ENCODE measurements at regions not wholly inside any gene's neighbourhood (a gene's known extent, or its start where the extent isn't known, plus 50 kb on each side); places are given as distances from the start of the nearest gene placed in this dataset.

DNA sequence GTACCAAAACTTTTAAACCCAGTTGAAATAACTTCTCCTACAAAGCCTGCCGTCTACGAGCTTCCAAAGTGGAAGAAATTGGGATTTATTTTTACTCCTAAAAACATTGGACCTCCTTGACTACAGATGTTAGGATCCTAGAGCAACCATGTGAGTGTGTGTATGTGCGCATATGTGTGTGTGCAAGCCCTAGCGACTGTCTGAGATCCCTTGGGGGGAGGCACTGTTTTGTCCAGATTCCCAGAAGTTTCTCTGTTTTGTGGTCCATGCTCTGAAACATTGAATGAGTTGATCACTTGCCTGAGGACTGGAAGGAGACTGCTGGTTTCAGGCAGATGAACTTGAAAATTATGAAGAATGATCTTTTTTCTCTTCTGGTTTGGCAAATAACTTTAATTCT is 312.3 kb upstream of the ZNF32 start:
- 26% methylated on average over 4 of the region's 4 CpGs for WGBS (ENCODE audit: missing lambda C conversion rate)
- ChIA-PET CTCF (no interaction called here), POLR2A (no interaction called here)
- FAIRE-seq: no peak
- no peak overlapping the region for H3K4me2 ChIP-seq
- H3K4me1 ChIP-seq: no peaks in the 10 kb centered on the region
- ATAC-seq: no peak
- DNase-seq (ENCODE audit: low read depth in 1 of 2, low spot score in 1 of 2): no peak
- no peaks in the 10 kb centered on the region for H3K9me3 ChIP-seq
- TF ChIP-seq, protein P1, sequence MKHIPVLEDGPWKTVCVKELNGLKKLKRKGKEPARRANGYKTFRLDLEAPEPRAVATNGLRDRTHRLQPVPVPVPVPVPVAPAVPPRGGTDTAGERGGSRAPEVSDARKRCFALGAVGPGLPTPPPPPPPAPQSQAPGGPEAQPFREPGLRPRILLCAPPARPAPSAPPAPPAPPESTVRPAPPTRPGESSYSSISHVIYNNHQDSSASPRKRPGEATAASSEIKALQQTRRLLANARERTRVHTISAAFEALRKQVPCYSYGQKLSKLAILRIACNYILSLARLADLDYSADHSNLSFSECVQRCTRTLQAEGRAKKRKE (CRISPR knock-in tag; IDR thresholded peaks at IDR 0.05; ENCODE audit: low read depth): no peak
- TF ChIP-seq RNF2 (IDR thresholded peaks at IDR 0.05; ENCODE audit: borderline replicate concordance, low read depth): no peak
- TF ChIP-seq FOSB (CRISPR knock-in tag; IDR thresholded peaks at IDR 0.05): no peak
- TF ChIP-seq PHF8 (IDR thresholded peaks at IDR 0.05; ENCODE audit: borderline replicate concordance, low read depth): no peak
- TF ChIP-seq ZNF302 (CRISPR knock-in tag; IDR thresholded peaks at IDR 0.05): no peak
- H3K4me3 ChIP-seq: no peak overlapping the region
- H3K27ac ChIP-seq: no peak overlapping the region

- no peak for TF ChIP-seq ZNF302 (CRISPR knock-in tag; IDR thresholded peaks at IDR 0.05)
- no peak for TF ChIP-seq FOSB (CRISPR knock-in tag; IDR thresholded peaks at IDR 0.05)
- no peak for TF ChIP-seq ZSCAN20 (CRISPR knock-in tag; IDR thresholded peaks at IDR 0.05)
- TF ChIP-seq HMGXB4 (CRISPR knock-in tag; IDR thresholded peaks at IDR 0.05; ENCODE audit: borderline replicate concordance): no peak
- Histone ChIP-seq H3K4me3 (no peak overlapping the region), H3K4me1 (no peaks in the 10 kb centered on the region), H3K4me2 (no peak overlapping the region), H3K9me3 (no peaks in the 10 kb centered on the region), H3K27ac (no peak overlapping the region)
- 47% methylated on average over 4 of the region's 4 CpGs for WGBS (ENCODE audit: missing lambda C conversion rate)
- no peak for FAIRE-seq
- ATAC-seq: no peak
- ChIA-PET CTCF (no interaction called here), POLR2A (no interaction called here)
- no peak for DNase-seq (ENCODE audit: low read depth in 1 of 2, low spot score in 1 of 2)
These were observed 311.8 kb upstream of the ZNF32 start for GRCh38 chr10:43960477-43960876.

- WGBS (ENCODE audit: missing lambda C conversion rate): 0% methylated on average over 2 of the region's 2 CpGs
- H3K9me3 ChIP-seq: no peaks in the 10 kb centered on the region
These were observed 311.4 kb upstream of the ZNF32 start for GRCh38 chr10:43960135-43960415.

DNA sequence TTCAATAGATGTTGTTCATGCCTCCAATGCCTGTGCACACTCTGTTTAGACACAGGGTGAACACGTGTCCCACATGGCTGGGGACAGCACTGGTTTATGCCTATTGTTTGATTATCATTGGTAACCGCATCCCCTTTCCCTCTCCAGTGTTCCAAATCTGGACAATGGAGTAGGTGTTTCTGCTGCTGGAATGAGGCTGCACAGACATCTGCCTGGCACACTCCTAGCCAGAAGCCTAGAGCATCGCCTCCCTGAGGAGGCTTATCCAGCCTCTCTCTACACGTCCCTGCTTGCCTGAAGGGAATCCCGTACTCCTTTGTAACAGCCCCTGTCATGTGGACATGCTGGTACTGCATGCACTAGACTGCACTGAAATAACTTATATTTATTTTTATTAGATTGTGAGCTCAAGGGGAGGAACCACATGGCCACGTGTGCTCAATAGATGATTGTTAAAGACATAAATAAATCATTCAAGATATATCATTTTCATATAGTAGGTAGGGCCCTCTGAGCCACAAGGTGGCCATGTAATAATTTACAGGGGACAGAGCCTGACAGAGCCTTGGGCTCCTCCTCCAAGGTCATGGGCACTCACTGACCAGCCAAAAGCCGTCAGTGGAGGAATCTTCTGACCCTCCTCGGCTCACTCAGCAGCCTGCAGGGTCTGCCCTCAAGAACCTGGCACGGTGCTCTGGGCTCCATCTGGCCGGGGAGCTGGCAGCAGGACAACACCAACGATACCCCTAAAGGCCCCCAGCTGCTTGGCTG is 310.9 kb upstream of the ZNF32 start:
- Histone ChIP-seq H3K4me1 (no peaks in the 10 kb centered on the region), H3K27ac (no peak overlapping the region), H3K9me3 (no peaks in the 10 kb centered on the region), H3K4me3 (no peak overlapping the region), H3K4me2 (no peak overlapping the region)
- ChIA-PET POLR2A (no interaction called here), CTCF (no interaction called here)
- ATAC-seq: no peak
- DNase-seq (ENCODE audit: low read depth in 1 of 2, low spot score in 1 of 2): no peak
- WGBS (ENCODE audit: missing lambda C conversion rate): 9% methylated on average over 8 of the region's 11 CpGs
- no peak for FAIRE-seq
- TF ChIP-seq CBX2 (IDR thresholded peaks at IDR 0.05; ENCODE audit: borderline replicate concordance, low read depth) (no peak), FOSB (CRISPR knock-in tag; IDR thresholded peaks at IDR 0.05) (no peak), ZFP36 (IDR thresholded peaks at IDR 0.05; ENCODE audit: borderline replicate concordance, partially characterized antibody) (no peak), TFCP2L1 (CRISPR knock-in tag; IDR thresholded peaks at IDR 0.05) (no peak), MAFK (IDR thresholded peaks at IDR 0.05; ENCODE audit: partially characterized antibody) (no peak), BCL3 (IDR thresholded peaks at IDR 0.05) (no peak), RARB (CRISPR knock-in tag; IDR thresholded peaks at IDR 0.05) (no peak), CEBPB (IDR thresholded peaks at IDR 0.05) (no peak), PHF8 (IDR thresholded peaks at IDR 0.05; ENCODE audit: borderline replicate concordance, low read depth) (no peak), NFE2L2 (conservative IDR thresholded peaks at IDR 0.05; ENCODE audit: low read length) (no peak)
- TF ChIP-seq, protein P2, sequence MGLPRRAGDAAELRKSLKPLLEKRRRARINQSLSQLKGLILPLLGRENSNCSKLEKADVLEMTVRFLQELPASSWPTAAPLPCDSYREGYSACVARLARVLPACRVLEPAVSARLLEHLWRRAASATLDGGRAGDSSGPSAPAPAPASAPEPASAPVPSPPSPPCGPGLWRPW (IDR thresholded peaks at IDR 0.05): no peak

More at GRCh38 chr10:43960135-43960415, 311.4 kb upstream of the ZNF32 start:
- ATAC-seq (no peak), DNase-seq (ENCODE audit: low read depth in 1 of 2, low spot score in 1 of 2) (no peak), FAIRE-seq (no peak)
- ChIA-PET POLR2A (no interaction called here), CTCF (no interaction called here)
- H3K27ac ChIP-seq: no peak overlapping the region
- no peaks in the 10 kb centered on the region for H3K4me1 ChIP-seq
- TF ChIP-seq PHF8 (IDR thresholded peaks at IDR 0.05; ENCODE audit: borderline replicate concordance, low read depth) (no peak), HMGXB4 (CRISPR knock-in tag; IDR thresholded peaks at IDR 0.05; ENCODE audit: borderline replicate concordance) (no peak)
- H3K4me2 ChIP-seq: no peak overlapping the region
- H3K4me3 ChIP-seq: no peak overlapping the region
